Hepatocyte (in vitro differentiated cells): ENCODE measurements at regions not wholly inside any gene's neighbourhood (a gene's known extent, or its start where the extent isn't known, plus 50 kb on each side); places are given as distances from the start of the nearest gene placed in this dataset.

Experiments used
- DNase-seq: peaks from one replicate; pipeline ENCODE4 v3.0.0-alpha.2; 2016; ENCODE audit warnings: low spot score
- H2AFZ ChIP-seq: fragments of 200-600 bp; sonication (generic); 2 replicates; pipeline ENCODE4 v1.6.0; 2016; ENCODE audit warnings: antibody characterized with exemption, mild to moderate bottlenecking
- H3K27ac ChIP-seq: fragments of 200-600 bp; sonication (generic); 2 replicates; pipeline ENCODE4 v1.5.1; 2016; ENCODE audit warnings: mild to moderate bottlenecking
- H3K27me3 ChIP-seq: fragments of 200-600 bp; sonication (generic); 2 replicates; pipeline ENCODE4 v1.6.1; 2016
- H3K36me3 ChIP-seq: fragments of 200-600 bp; sonication (generic); replicated peaks from 2 replicates; pipeline ENCODE4 v1.5.1; 2016; ENCODE audit warnings: low read depth; ENCODE audit not compliant: insufficient read depth
- H3K4me1 ChIP-seq: fragments of 200-600 bp; sonication (generic); 2 replicates; pipeline ENCODE4 v1.5.1; 2016; ENCODE audit warnings: mild to moderate bottlenecking, moderate library complexity; ENCODE audit not compliant: insufficient read depth
- H3K4me2 ChIP-seq: fragments of 200-600 bp; sonication (generic); 2 replicates; pipeline ENCODE4 v1.6.0; 2016
- H3K4me3 ChIP-seq: fragments of 200-600 bp; sonication (generic); 2 replicates; pipeline ENCODE4 v1.5.1; 2016; ENCODE audit warnings: mild to moderate bottlenecking
- H3K79me2 ChIP-seq: fragments of 200-600 bp; sonication (generic); 2 replicates; pipeline ENCODE4 v1.6.0; 2017; ENCODE audit warnings: mild to moderate bottlenecking
- H3K9me2 ChIP-seq: fragments of 200-600 bp; sonication (generic); replicated peaks from 2 replicates; pipeline ENCODE4 v1.6.0; 2017; ENCODE audit warnings: mild to moderate bottlenecking; ENCODE audit not compliant: insufficient read depth
- H3K9me3 ChIP-seq: fragments of 200-600 bp; sonication (generic); 2 replicates; pipeline ENCODE4 v1.5.1; 2016; ENCODE audit warnings: low read depth, mild to moderate bottlenecking
- H4K20me1 ChIP-seq: fragments of 200-600 bp; sonication (generic); 2 replicates; pipeline ENCODE4 v1.6.0; 2016; ENCODE audit warnings: mild to moderate bottlenecking; ENCODE audit not compliant: insufficient read depth, poor library complexity, severe bottlenecking
- EZH2 ChIP-seq: fragments of 200-600 bp; sonication (generic); IDR thresholded peaks from 2 replicates; pipeline ENCODE4 v1.6.1; 2016; ENCODE audit warnings: antibody characterized with exemption, mild to moderate bottlenecking, borderline replicate concordance
- EZH2phosphoT487 ChIP-seq: fragments of 200-600 bp; sonication (generic); IDR thresholded peaks from one replicate; pipeline ENCODE4 v1.6.1; 2018; ENCODE audit warnings: antibody characterized with exemption, mild to moderate bottlenecking, low read depth, moderate library complexity; ENCODE audit not compliant: unreplicated experiment, severe bottlenecking
- WGBS: methylation state at CpG from one replicate; pipeline ENCODE4 v1.1.6; 2016; ENCODE audit warnings: low lambda C conversion rate; ENCODE audit errors: missing lambda C conversion rate; 5-methylcytosine and 5-hydroxymethylcytosine counted together
- TF ChIP-seq, protein P1 (sequence below): fragments of 200-600 bp; sonication (generic); IDR thresholded peaks from 2 replicates; pipeline ENCODE4 v1.5.1; 2016; ENCODE audit warnings: antibody characterized with exemption, mild to moderate bottlenecking; ENCODE audit not compliant: poor library complexity

GRCh38 chr7:135855846-135856245 is 107.2 kb upstream of the FAM180A start:
- DNase-seq, result no peak

DNA sequence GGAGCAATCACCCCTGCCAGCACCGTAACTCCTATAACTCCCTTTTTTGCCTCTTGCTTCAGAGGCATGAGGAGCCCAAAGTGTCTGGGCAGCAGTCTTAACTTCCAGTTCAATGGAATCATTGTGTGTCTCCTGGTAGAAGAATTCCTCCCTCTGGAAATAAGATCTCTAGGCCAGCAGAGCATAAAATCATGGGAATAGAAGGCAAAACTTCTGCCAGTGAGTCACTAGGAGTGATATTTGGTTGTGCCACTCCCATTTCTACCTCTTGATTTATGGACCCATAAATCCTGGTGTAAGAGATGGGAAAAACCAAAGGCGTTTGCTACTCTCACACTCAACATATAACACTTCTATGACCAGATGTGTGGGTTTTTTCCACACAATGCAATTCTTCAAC is 104.9 kb upstream of the FAM180A start:
- 75% methylated on average over 2 of the region's 2 CpGs for WGBS
- H4K20me1 ChIP-seq, result no peaks in the 10 kb centered on the region
- no peak for TF ChIP-seq EZH2phosphoT487
- H3K9me2 ChIP-seq, result no peaks in the 10 kb centered on the region
- H3K4me2 ChIP-seq, result no peak overlapping the region
- DNase-seq, result peak; percentile 16
- no peaks in the 10 kb centered on the region for H3K4me1 ChIP-seq
- H3K36me3 ChIP-seq, result no peaks in the 10 kb centered on the region
- no peaks in the 10 kb centered on the region for H3K9me3 ChIP-seq
- no peak overlapping the region for H2AFZ ChIP-seq
- peak overlapping the region; percentile 20 for H3K27ac ChIP-seq
- no peaks in the 10 kb centered on the region for H3K27me3 ChIP-seq
- no peaks in the 10 kb centered on the region for H3K79me2 ChIP-seq
- H3K4me3 ChIP-seq, result no peak overlapping the region

More at GRCh38 chr7:135855846-135856245, 107.2 kb upstream of the FAM180A start:
- WGBS, result 61% methylated on average over 3 of the region's 3 CpGs
- Histone ChIP-seq H3K9me3 (no peaks in the 10 kb centered on the region), H4K20me1 (no peaks in the 10 kb centered on the region), H3K79me2 (no peaks in the 10 kb centered on the region), H3K9me2 (no peaks in the 10 kb centered on the region), H3K27me3 (no peaks in the 10 kb centered on the region), H3K4me3 (no peak overlapping the region), H3K27ac (no peak overlapping the region), H3K4me2 (no peak overlapping the region), H2AFZ (no peak overlapping the region), H3K4me1 (no peaks in the 10 kb centered on the region), H3K36me3 (no peaks in the 10 kb centered on the region)
- TF ChIP-seq, protein P1, sequence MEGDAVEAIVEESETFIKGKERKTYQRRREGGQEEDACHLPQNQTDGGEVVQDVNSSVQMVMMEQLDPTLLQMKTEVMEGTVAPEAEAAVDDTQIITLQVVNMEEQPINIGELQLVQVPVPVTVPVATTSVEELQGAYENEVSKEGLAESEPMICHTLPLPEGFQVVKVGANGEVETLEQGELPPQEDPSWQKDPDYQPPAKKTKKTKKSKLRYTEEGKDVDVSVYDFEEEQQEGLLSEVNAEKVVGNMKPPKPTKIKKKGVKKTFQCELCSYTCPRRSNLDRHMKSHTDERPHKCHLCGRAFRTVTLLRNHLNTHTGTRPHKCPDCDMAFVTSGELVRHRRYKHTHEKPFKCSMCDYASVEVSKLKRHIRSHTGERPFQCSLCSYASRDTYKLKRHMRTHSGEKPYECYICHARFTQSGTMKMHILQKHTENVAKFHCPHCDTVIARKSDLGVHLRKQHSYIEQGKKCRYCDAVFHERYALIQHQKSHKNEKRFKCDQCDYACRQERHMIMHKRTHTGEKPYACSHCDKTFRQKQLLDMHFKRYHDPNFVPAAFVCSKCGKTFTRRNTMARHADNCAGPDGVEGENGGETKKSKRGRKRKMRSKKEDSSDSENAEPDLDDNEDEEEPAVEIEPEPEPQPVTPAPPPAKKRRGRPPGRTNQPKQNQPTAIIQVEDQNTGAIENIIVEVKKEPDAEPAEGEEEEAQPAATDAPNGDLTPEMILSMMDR, result no peak
- TF ChIP-seq EZH2, result no peak
- no peak for TF ChIP-seq EZH2phosphoT487

DNA sequence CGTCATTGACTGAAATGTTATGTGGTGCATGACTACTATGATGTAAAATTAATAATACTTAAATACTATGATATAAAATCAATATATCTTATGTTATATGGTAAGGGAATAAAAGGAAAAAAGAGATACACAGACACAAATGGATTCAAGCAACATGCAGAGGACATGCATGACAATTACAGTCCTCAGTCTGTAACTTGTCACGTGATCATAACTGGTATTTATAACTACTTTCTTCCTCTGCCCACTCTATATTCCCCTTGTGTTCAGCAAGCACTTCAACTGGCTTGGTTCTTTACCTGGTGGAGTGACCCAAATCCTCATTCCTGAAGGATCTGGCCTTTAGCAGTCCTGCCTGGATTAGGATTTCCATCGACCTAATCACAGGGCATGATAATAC is 104.4 kb upstream of the FAM180A start:
- Histone ChIP-seq H3K27me3 (no peaks in the 10 kb centered on the region), H3K4me2 (no peak overlapping the region), H3K9me3 (no peaks in the 10 kb centered on the region), H3K9me2 (no peaks in the 10 kb centered on the region), H4K20me1 (no peaks in the 10 kb centered on the region), H3K4me1 (no peaks in the 10 kb centered on the region), H3K79me2 (no peaks in the 10 kb centered on the region), H3K4me3 (no peak overlapping the region), H3K27ac (no peak overlapping the region), H2AFZ (no peak overlapping the region), H3K36me3 (no peaks in the 10 kb centered on the region)
- WGBS, result 82% methylated on average over 3 of the region's 3 CpGs
- TF ChIP-seq EZH2 (no peak), EZH2phosphoT487 (no peak)
- TF ChIP-seq, protein P1, result no peak
- DNase-seq, result no peak

DNA sequence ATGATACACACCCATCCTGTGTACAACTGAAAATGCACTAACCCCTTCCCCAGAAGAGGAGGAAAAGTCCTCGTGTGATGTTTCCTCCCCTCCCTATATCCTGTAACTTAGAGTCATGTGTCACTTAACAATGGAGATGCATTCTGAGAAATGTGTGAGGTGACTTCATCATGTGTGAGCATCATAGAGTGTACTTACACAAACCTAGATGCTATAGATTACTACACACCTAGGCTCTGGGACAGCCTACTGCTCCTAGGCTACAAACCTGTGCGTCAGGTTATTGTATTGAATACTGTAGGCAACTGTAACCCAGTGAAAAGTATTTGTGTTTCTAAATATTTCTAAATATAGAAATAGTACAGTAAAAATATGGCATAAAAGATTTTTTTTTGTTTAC is 98.6 kb upstream of the FAM180A start:
- Histone ChIP-seq H3K4me2 (no peak overlapping the region), H4K20me1 (no peaks in the 10 kb centered on the region), H3K36me3 (no peaks in the 10 kb centered on the region), H3K27ac (no peak overlapping the region), H3K4me3 (no peak overlapping the region), H3K27me3 (no peaks in the 10 kb centered on the region), H3K9me2 (no peaks in the 10 kb centered on the region), H3K79me2 (no peaks in the 10 kb centered on the region), H2AFZ (no peak overlapping the region), H3K4me1 (no peaks in the 10 kb centered on the region), H3K9me3 (no peaks in the 10 kb centered on the region)
- TF ChIP-seq, protein P1, result no peak
- no peak for TF ChIP-seq EZH2
- TF ChIP-seq EZH2phosphoT487, result no peak
- WGBS, result 92% methylated on average over 2 of the region's 2 CpGs
- DNase-seq, result no peak
